ENCODE measurements at regions not wholly inside any gene's neighbourhood (a gene's known extent, or its start where the extent isn't known, plus 50 kb on each side); places are given as distances from the start of the nearest gene placed in this dataset.

GRCh38 chr2:45318686-45319085 is 292.4 kb downstream of the SRBD1 start:
- TF ChIP-seq, protein P1, sequence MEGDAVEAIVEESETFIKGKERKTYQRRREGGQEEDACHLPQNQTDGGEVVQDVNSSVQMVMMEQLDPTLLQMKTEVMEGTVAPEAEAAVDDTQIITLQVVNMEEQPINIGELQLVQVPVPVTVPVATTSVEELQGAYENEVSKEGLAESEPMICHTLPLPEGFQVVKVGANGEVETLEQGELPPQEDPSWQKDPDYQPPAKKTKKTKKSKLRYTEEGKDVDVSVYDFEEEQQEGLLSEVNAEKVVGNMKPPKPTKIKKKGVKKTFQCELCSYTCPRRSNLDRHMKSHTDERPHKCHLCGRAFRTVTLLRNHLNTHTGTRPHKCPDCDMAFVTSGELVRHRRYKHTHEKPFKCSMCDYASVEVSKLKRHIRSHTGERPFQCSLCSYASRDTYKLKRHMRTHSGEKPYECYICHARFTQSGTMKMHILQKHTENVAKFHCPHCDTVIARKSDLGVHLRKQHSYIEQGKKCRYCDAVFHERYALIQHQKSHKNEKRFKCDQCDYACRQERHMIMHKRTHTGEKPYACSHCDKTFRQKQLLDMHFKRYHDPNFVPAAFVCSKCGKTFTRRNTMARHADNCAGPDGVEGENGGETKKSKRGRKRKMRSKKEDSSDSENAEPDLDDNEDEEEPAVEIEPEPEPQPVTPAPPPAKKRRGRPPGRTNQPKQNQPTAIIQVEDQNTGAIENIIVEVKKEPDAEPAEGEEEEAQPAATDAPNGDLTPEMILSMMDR (conservative IDR thresholded peaks at IDR 0.05; ENCODE audit: control insufficient read depth, insufficient read depth, low read depth, low read length) = no peak
- no peak for DNase-seq (ENCODE audit: low read depth)
- H3K4me3 ChIP-seq (ENCODE audit: control insufficient read depth, low read depth, low read length) = no peak overlapping the region

- no peak overlapping the region for H3K4me3 ChIP-seq (ENCODE audit: control insufficient read depth, low read depth, low read length)
- DNase-seq (ENCODE audit: low read depth) = no peak
- TF ChIP-seq, protein P1 (conservative IDR thresholded peaks at IDR 0.05; ENCODE audit: control insufficient read depth, insufficient read depth, low read depth, low read length) = no peak
These were observed 294.3 kb downstream of the SRBD1 start for GRCh38 chr2:45316576-45317338.

DNA sequence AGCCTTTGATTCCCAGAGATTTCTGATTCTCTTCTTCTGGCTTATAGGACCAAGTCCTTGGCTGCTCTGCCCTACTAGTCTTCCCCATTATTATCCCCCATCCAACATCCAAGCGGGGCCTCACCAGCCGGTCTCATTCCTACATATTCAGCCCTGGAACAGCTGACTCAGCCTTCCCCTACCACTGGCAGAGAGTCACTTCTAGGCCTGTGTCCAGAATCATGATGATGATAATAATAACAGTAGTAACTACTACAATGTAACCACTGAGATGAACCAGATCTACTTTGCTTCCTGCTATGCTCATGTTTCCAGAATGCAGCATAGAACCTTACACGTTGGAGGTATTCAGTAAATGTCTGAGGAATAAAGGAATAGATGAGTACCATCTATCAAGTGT is 295.2 kb downstream of the SRBD1 start:
- TF ChIP-seq, protein P1 (conservative IDR thresholded peaks at IDR 0.05; ENCODE audit: control insufficient read depth, insufficient read depth, low read depth, low read length) = no peak
- no peak overlapping the region for H3K4me3 ChIP-seq (ENCODE audit: control insufficient read depth, low read depth, low read length)
- peak; percentile 92 for DNase-seq (ENCODE audit: low read depth)

GRCh38 chr2:45312275-45312674 is 298.8 kb downstream of the SRBD1 start:
- DNase-seq (ENCODE audit: low read depth) = no peak
- H3K4me3 ChIP-seq (ENCODE audit: control insufficient read depth, low read depth, low read length) = no peak overlapping the region
- TF ChIP-seq, protein P1 (conservative IDR thresholded peaks at IDR 0.05; ENCODE audit: control insufficient read depth, insufficient read depth, low read depth, low read length) = no peak

- DNase-seq (ENCODE audit: low read depth) = peak; percentile 16
- TF ChIP-seq, protein P1 (conservative IDR thresholded peaks at IDR 0.05; ENCODE audit: control insufficient read depth, insufficient read depth, low read depth, low read length) = no peak
- no peak overlapping the region for H3K4me3 ChIP-seq (ENCODE audit: control insufficient read depth, low read depth, low read length)
These were observed 299.5 kb downstream of the SRBD1 start for GRCh38 chr2:45311559-45311958.

- no peak overlapping the region for H3K4me3 ChIP-seq (ENCODE audit: control insufficient read depth, low read depth, low read length)
- no peak for DNase-seq (ENCODE audit: low read depth)
- TF ChIP-seq, protein P1 (conservative IDR thresholded peaks at IDR 0.05; ENCODE audit: control insufficient read depth, insufficient read depth, low read depth, low read length) = no peak
These were observed 297.9 kb upstream of the SIX2 start for GRCh38 chr2:45307147-45307546.
